GM12864 (cell line): ENCODE measurements at regions not wholly inside any gene's neighbourhood (a gene's known extent, or its start where the extent isn't known, plus 50 kb on each side); places are given as distances from the start of the nearest gene placed in this dataset.

Source experiments
- DNase-seq: peaks from one replicate; pipeline ENCODE4 v3.0.0-alpha.2; 2011; ENCODE audit warnings: low read depth
- H3K4me3 ChIP-seq: 2 replicates; pipeline ENCODE4 v1.5.1; 2011; ENCODE audit warnings: mild to moderate bottlenecking, low read depth, low read length, control low read depth
- CTCF ChIP-seq: IDR thresholded peaks from 2 replicates; pipeline ENCODE4 v1.5.1; 2011; ENCODE audit warnings: low read depth, mild to moderate bottlenecking, moderate library complexity, low read length, control low read depth, inconsistent platforms; ENCODE audit errors: missing control alignments

- no peak overlapping the region for H3K4me3 ChIP-seq
- no peak for TF ChIP-seq CTCF
- no peak for DNase-seq
Measured at GRCh38 chr2:118772487-118773200, 74.8 kb downstream of the EN1 start.

GRCh38 chr2:118769707-118770400, 77.6 kb downstream of the EN1 start:
- no peak for TF ChIP-seq CTCF
- DNase-seq = no peak
- H3K4me3 ChIP-seq = no peak overlapping the region

DNA sequence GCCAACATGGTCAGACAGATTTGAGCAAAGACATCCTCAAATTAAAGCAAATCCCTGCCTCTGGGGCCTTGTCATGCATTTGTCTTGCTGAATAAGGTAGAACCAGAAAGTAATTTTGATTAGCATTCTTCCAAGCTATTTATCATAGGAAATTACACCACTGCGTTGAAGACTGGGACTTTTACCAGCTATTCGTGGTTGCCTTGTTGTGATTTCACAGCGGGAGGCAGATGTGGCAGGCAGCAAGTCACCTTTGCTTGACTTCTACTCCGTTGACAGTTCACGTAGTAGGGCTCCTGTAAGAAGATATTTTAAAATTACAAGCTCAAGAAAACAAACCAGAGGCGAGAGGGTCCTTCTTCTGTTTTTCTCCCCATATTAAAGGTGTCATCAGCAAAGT, 80.6 kb downstream of the EN1 start:
- no peak for DNase-seq
- no peak for TF ChIP-seq CTCF

GRCh38 chr2:118764855-118765254, 82.6 kb downstream of the EN1 start:
- no peak for DNase-seq
- H3K4me3 ChIP-seq = no peak overlapping the region
- no peak for TF ChIP-seq CTCF

More for the DNA sequence above, 80.6 kb downstream of the EN1 start:
- no peak overlapping the region for H3K4me3 ChIP-seq

- DNase-seq = no peak
- no peak overlapping the region for H3K4me3 ChIP-seq
- TF ChIP-seq CTCF = no peak
Measured at GRCh38 chr2:118763797-118764196, 83.7 kb downstream of the EN1 start.

DNA sequence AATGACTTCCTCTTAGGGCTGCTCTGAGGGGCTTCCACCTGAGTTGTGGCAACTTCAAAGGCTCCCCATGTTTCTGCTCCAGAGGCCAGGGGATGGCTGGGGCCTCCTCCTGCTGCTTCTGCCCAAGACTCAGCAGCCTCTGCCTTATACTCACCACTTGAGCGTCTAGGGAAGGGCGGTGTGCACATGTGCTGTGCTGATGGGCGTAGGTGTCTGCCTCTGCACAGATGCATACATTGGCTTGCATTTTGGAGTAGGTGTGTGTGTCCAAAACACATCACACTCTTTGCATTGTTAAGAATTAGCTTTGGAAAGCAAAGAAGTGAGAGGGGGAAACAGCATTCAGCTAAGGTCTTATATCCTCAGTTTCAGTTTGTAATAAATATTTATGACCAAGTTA, 85.2 kb downstream of the EN1 start:
- no peak for TF ChIP-seq CTCF
- no peak for DNase-seq
- H3K4me3 ChIP-seq = no peak overlapping the region
